GM18861 (cell line): ENCODE measurements at regions not wholly inside any gene's neighbourhood (a gene's known extent, or its start where the extent isn't known, plus 50 kb on each side); places are given as distances from the start of the nearest gene placed in this dataset.

Experiments
- ATAC-seq: cut with Tn5 transposase; IDR thresholded peaks from one replicate; pipeline ENCODE4 v1.9.1; 2021; ENCODE audit not compliant: unreplicated experiment

DNA sequence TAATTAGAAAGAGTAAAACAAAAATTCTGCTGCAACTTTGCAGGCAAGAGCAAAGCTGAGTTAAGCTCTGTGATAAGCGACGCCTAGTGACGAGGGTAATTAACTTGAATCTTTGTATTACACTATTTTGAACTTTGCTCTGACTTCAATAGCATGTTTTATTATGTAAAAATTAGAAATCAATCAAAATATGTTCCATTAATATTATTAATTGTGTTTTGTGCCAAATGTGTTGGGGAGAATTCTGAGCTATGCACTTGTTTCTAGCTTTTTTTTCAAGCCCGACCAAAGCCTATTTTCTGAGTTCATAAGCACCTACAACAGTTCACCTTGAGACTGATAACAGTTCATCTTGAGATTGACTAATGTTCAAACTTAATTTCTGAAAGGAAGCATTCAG, 90.1 kb upstream of the PDE3A start:
- ATAC-seq: no peak

DNA sequence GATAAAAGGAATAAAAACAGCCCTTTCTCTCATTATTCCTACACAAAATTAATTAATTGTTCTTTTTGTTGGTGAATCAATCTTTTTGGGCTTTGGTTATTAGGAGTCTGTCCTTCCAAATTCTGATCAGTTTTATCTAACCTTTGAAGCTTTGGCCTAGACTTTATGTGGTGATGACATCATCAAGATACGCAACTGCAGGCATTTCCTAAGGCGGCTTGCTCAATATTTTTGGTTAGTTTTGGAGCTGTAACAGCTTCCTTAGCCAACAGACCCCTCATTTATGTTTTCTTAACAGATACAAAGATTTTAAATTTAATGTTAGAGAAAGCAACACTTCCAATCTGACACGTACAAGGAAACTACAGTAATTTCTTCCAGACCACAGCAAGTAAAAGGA, 87.8 kb upstream of the PDE3A start:
- ATAC-seq: no peak

DNA sequence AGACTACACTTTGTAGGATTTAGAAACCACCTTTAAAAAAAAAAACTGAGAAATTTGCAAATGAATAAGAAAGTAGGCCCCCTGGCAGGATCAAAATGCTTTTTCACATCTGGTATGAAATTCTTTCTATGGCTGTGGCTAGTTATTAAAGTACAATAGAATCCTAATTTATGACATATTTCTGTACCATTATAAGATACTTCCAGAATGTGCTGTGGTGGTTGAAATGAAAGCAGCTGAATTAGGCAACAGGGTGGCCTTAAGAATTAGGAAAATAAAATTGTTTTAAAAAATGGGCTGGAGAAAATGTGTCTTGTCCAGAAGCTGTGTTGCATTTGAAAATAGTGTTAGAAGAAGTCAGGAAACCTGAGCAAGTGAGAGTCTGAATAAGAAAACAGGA, 85.9 kb upstream of the PDE3A start:
- no peak for ATAC-seq

DNA sequence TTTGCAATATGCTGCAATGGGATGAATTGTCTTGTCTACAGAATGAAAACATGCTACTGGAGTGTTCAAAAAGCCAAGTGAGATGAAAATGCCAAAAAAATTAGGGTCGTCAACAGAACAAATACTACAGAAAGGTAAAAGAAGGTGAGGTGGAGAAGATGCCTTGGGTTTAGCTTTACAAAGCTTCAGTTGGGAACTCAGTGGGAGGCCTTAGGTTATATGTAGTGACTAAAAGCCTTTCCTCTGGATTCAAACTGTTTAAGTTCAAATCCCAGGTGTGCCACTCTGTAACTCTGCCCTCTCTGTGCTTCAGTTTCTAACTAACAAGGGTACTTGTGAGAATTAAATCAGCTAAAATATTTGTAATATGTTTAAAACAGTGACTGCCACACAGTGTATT, 84.9 kb upstream of the PDE3A start:
- no peak for ATAC-seq

DNA sequence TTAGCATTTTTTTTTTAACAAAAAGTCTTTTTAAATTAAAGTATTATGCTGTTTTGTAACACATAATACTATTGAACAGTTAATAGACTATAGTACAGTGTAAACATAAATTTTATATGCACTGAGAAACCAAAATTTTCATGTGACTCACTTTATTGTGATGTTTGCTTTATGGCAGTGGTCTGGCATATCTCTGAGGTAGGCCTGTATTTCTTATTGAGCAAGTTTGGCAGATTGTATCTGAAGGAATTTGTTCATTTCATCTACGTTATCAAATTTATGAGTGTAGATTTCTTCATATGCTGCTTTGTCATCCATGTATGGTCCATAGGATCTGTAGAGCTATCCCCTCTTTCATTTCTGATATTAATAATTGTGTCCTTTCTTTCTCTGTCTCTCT, 78.8 kb upstream of the PDE3A start:
- ATAC-seq: no peak

DNA sequence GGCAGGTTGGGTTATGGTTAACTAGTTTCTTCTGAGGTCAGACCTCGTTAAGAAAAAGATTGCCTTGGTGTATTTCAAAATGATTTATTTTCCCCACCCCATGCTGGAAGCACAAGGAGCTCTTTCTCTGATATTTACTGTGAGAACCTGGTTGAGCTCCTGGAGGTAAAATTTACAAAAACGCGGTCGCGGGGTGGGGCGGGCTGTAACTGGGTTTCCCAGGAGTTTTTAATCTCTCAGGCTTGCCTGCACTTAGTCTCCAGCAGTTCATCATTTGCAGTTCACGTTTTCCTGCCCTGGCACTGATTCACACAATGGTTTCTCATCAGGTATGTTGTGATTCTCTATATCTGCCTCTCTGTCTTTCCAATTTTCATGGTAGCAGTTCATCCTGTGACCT, 67.9 kb upstream of the PDE3A start:
- no peak for ATAC-seq

DNA sequence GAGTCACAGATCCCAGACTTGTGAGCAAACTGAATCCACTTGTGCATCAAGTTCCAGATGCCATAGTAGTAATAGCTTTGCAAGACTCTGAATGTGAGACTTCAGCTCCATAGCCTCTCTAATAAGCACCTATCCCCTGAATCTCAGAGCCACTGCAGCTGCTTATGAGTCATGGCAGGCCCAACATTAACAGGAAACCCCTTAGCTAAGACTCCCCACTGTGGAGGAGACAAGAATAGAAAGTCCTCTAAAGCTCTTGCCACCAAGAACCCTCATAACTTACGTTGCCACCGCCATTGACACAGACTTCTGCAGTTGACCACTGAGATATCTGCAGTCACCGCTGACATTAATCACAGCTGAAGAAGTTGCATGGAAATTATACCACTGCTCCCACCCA, 62.9 kb upstream of the PDE3A start:
- no peak for ATAC-seq

DNA sequence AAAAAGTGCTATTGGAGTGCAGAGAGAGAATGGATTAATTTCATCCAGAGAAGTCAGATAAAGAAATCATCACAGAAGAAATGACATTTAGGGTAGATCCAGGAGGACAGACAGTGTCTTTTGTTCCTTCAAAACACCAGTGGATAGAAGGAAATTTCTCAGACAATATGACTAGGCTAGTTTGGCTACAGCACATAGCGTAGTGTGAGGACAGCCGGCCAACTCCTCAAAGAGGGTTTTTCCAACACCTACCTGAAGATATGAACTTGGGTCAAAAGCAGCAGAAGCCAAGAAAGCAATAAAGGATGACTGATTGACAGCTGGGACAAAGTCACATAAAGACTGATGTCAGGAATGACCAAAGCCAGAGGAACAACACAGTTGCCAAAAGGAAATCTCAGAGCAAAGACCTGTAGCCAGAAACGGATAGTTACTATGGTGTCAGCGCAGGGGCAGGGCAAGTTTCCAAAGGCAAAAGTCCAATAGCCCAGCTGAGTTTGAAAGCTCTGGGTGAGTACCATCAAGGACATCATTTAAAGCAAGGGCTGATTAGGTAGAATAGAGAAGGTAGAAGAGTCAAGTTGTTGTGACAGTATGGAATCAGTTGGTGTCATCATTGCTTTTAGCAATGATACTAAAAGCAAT, 58.7 kb upstream of the PDE3A start:
- no peak for ATAC-seq

DNA sequence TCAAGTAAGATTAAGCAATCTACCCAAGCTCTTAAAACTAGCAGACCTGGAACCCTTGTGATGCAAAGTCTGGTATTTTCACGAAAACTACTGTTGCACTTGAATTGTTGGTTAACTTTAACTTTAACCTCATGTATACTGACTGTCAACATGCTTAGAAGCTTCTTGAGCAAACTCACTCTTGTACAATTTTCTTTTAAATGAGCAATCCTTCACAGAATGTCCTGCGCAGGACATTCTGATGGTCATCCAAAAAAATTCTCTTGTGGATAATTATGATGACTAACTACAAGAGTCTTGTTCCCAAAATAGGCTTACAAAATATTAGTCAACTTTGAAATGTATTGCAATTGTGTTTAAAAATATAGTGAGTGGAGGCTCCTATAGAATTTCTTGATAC, 54.0 kb upstream of the PDE3A start:
- no peak for ATAC-seq

DNA sequence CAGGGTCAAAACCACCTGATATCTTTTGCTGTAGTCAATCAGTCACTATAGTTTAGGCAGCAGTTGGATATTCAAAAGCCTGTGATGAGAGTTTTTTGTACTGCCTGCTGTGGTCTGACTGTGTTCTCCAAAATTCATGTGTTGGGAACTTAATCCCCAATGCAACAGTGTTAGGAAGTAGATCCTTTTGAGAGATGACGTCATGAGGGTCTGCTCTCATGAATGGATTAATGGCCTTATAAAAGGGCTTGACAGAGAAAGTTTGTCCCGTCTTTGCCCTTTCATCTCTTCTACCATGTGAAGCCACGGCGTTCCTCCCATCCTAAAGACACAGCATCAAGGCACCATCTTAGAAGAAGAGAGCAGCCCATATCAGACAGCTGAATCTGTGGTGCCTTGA, 50.8 kb upstream of the PDE3A start:
- ATAC-seq: no peak
